NCI-H2107 treated with DMSO at 0.1 percent for 48 hours (cell line): ENCODE measurements at regions not wholly inside any gene's neighbourhood (a gene's known extent, or its start where the extent isn't known, plus 50 kb on each side); places are given as distances from the start of the nearest gene placed in this dataset.

Source experiments
- DNase-seq: peaks from one replicate; lab custom pipeline; 2025; ENCODE audit not compliant: unreplicated experiment; lab: John Stamatoyannopoulos, UW

GRCh38 chr2:105943977-105944376 lies 199.3 kb downstream of the NCK2 start:
- no peak for DNase-seq
